GM13977 (cell line): ENCODE measurements at regions not wholly inside any gene's neighbourhood (a gene's known extent, or its start where the extent isn't known, plus 50 kb on each side); places are given as distances from the start of the nearest gene placed in this dataset.

Source experiments
- DNase-seq: peaks from one replicate; pipeline ENCODE4 v3.0.0; 2012; ENCODE audit warnings: low spot score
- in situ Hi-C: fragments of 300-500 bp; cut with MboI; formaldehyde crosslinking; loops from one replicate; pipeline ENCODE4 v1.12.0; 2022; ENCODE audit warnings: low sequenced_read_pairs, low pct_unique_long_range_greater_than_20kb, mixed read lengths, inconsistent platforms; ENCODE audit not compliant: unreplicated experiment
- TF ChIP-seq, protein P1 (sequence below): IDR thresholded peaks from 2 replicates; pipeline ENCODE4 v1.5.1; 2012; ENCODE audit warnings: mild to moderate bottlenecking, control low read depth; ENCODE audit not compliant: insufficient read depth; ENCODE audit errors: extremely low read depth, missing control alignments

DNA sequence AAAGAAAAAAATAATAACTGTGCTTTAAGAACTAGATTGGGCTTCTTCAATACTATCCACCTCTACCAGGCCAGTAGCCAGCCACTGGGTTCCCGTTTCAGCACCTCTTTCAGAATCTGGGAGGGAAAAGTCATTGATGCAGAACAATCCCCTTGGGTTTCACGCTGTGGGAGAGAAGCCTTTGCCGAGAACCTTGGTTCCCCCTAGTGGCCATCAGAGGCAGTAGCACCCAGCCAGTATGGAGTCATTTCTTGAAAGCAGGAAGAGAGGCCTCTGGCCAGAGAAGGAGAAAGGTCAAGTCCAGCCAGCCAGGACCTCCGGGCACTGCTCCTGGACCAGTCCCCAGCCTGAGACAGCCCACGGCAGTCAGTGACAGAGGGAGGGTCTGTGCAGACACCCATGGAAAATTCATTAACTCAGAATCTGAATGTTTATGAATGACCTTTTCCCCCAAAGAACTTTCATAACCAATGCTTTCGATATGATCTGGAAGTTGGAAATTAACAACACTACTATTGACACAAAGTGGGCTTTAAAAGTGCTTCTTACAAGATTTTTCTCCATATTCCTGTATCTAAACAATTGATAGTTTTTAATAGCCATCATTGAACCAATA, 51.2 kb upstream of the CDH5 start:
- peak; percentile 79 for DNase-seq
- TF ChIP-seq, protein P1, sequence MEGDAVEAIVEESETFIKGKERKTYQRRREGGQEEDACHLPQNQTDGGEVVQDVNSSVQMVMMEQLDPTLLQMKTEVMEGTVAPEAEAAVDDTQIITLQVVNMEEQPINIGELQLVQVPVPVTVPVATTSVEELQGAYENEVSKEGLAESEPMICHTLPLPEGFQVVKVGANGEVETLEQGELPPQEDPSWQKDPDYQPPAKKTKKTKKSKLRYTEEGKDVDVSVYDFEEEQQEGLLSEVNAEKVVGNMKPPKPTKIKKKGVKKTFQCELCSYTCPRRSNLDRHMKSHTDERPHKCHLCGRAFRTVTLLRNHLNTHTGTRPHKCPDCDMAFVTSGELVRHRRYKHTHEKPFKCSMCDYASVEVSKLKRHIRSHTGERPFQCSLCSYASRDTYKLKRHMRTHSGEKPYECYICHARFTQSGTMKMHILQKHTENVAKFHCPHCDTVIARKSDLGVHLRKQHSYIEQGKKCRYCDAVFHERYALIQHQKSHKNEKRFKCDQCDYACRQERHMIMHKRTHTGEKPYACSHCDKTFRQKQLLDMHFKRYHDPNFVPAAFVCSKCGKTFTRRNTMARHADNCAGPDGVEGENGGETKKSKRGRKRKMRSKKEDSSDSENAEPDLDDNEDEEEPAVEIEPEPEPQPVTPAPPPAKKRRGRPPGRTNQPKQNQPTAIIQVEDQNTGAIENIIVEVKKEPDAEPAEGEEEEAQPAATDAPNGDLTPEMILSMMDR, result peak; percentile 96
- in situ Hi-C loops, result no loop called here

DNA sequence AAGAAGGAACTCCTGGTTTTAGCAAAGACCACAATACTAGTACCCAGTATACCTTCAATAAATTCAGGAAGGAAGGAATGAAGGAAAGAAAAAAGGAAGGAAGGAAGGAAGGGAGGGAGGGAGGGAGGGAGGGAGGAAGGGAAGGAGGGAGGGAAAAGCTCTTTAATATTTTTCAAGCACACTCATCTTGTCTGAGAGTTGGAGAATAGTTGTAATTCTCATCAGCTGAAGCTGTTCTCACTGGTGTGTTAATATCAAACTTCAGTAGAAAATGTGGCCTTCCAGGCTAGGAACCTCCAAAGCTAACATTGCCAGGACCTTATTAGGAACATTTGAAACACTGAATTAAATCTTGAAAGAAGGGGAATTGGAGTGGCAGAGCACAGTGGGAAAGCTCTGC, 55.2 kb upstream of the CDH5 start:
- in situ Hi-C loops, result no loop called here
- TF ChIP-seq, protein P1, result no peak
- no peak for DNase-seq

DNA sequence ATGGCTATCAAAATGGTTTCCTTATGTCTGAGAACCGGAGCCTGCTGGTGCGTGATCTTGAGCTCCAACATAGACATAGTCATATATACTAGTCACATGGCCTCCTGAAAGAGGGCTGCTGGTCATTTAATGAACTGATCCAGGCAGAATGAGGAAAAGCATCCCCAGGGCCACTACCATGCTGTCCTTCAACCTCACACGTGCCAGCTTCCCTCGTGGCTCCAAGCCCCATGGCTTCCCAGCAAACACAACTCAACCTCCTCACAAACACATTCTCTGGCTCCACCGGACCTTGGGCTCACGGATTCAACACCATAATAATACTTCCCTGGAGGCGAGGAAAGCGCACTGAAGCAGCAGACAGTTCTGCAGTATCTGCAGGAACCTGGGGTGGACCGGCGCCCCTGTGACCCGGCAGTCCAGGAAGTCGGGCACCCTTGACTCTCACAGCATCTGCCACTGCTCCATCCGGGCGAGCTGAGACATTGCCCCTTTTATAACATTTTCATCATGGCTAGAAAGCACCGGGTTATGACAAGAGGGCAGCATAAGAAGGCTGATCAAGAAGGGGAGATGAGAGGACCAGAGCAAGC, 57.2 kb upstream of the CDH5 start:
- in situ Hi-C loops, result no loop called here
- TF ChIP-seq, protein P1, result no peak
- no peak for DNase-seq

- no peak for DNase-seq
- in situ Hi-C loops, result no loop called here
- TF ChIP-seq, protein P1, result no peak
Observed at GRCh38 chr16:66308096-66308495, 58.4 kb upstream of the CDH5 start.

DNA sequence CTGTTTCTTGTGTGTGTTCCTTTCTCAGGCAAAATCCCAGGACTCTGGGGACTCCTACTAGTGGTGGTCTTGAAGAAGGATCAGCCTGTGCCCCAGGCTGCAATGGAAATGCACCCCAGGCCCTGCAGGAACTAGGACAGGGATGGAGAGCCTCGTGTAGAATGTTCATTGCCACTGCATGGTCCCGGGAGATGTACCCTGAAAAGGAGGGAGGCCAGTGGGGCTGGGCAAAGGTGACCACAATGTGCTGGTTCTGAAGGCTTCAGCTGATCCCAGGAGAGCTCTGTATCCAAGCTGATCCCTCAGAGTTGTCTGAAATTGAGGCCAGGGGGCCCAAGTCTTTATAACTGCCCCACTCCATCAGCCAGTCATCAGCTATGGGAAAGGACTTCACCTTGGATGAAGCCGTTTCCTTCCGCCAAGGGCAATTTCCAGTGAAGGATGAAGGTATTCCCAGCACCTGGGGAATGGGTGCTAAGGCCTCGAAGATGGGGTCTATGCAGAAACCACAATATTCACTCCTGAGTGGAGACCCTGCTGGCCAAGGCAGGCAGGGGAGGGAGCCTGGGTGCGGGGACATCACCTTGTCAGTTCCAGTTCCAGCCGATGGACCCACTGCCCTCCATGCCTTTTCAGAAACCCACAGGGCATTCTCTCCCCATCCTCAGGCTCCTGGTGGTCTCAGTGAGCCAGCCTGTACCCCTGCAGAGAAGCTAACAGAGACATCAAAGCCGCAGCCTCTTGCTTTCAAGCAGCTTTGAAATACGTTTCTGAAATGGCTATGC, 59.9 kb upstream of the CDH5 start:
- TF ChIP-seq, protein P1, result no peak
- DNase-seq, result no peak
- in situ Hi-C loops, result no loop called here

GRCh38 chr16:66304961-66305360, 61.5 kb upstream of the CDH5 start:
- DNase-seq, result no peak
- in situ Hi-C loops, result no loop called here
- TF ChIP-seq, protein P1, result no peak
